Mucosa of descending colon (tissue), 3 donors: ENCODE measurements at regions not wholly inside any gene's neighbourhood (a gene's known extent, or its start where the extent isn't known, plus 50 kb on each side); places are given as distances from the start of the nearest gene placed in this dataset.

ENCODE experiments used
- ATAC-seq: fragments of 200-7000 bp; cut with Tn5 transposase; one replicate; pipeline ENCODE4 v1.9.1; 2020; ENCODE audit warnings: mild to moderate bottlenecking, moderate library complexity
- DNase-seq, 3 donors: peaks; one replicate each; pipeline ENCODE4 v3.0.0-alpha.2; 2020
- H3K36me3 ChIP-seq: fragments of 200-600 bp; one replicate; pipeline ENCODE4 v1.8.0; 2021; ENCODE audit warnings: low read depth, mild to moderate bottlenecking
- H3K4me1 ChIP-seq: fragments of 200-600 bp; one replicate; pipeline ENCODE4 v1.8.0; 2021; ENCODE audit warnings: low read depth, mild to moderate bottlenecking
- H3K4me3 ChIP-seq: fragments of 200-600 bp; one replicate; pipeline ENCODE4 v1.8.0; 2021; ENCODE audit warnings: mild to moderate bottlenecking
- H3K9me3 ChIP-seq: fragments of 200-600 bp; one replicate; pipeline ENCODE4 v1.8.0; 2021; ENCODE audit warnings: mild to moderate bottlenecking
- CTCF ChIP-seq: fragments of 200-600 bp; IDR thresholded peaks from one replicate; pipeline ENCODE4 v1.8.0; 2022; ENCODE audit warnings: antibody characterized with exemption, mild to moderate bottlenecking
- intact Hi-C, 2 donors: fragments of 100-400 bp; cut with DNase I in 1 of 2; cut with micrococcal nuclease in 1 of 2; formaldehyde crosslinking; loops; one replicate each; pipeline versions ENCODE4 v1.11.0 to v1.11.1; 2022; cut with DNase I, micrococcal nuclease
- donor health status: DM: no; HTN: no; CAD: no; lungs with moderate emphysema.
- donor health status: DM: no; HTN: no; CAD: no.
- donor health status: DM: no; HTN: yes; CAD: no.

GRCh38 chr4:10173037-10173753, 56.6 kb upstream of the WDR1 start:
- no peaks in the 10 kb centered on the region for H3K36me3 ChIP-seq
- no peak overlapping the region for H3K4me3 ChIP-seq
- no peak for TF ChIP-seq CTCF
- no peaks in the 10 kb centered on the region for H3K9me3 ChIP-seq
- H3K4me1 ChIP-seq = peaks cover 3% of the 10 kb centered on the region
- peak; percentile 40 for ATAC-seq
- DNase-seq = no peak
- intact Hi-C loops = no loop called here

- ATAC-seq = no peak
- Histone ChIP-seq H3K9me3 (no peaks in the 10 kb centered on the region), H3K4me3 (no peak overlapping the region), H3K4me1 (peaks cover 3% of the 10 kb centered on the region), H3K36me3 (no peaks in the 10 kb centered on the region)
- TF ChIP-seq CTCF = no peak
- no peak for DNase-seq
- intact Hi-C loops = no loop called here
These were observed 55.8 kb upstream of the WDR1 start for GRCh38 chr4:10172278-10172921.

GRCh38 chr4:10171055-10171454, 54.5 kb upstream of the WDR1 start:
- intact Hi-C loops = no loop called here
- Histone ChIP-seq H3K9me3 (no peaks in the 10 kb centered on the region), H3K4me1 (peaks cover 3% of the 10 kb centered on the region), H3K4me3 (no peak overlapping the region), H3K36me3 (no peaks in the 10 kb centered on the region)
- DNase-seq = peak in 1 of 3 donors; percentile 62
- ATAC-seq = peak; percentile 81
- TF ChIP-seq CTCF = no peak

- peaks cover 3% of the 10 kb centered on the region for H3K4me1 ChIP-seq
- no peak for ATAC-seq
- DNase-seq = no peak
- no peaks in the 10 kb centered on the region for H3K9me3 ChIP-seq
- no peak for TF ChIP-seq CTCF
- intact Hi-C loops = loop anchor here in 1 of 2 donors (10.0 kb wide), 1 partner anchor 365 kb away; no protein-coding TSS in a partner anchor
- no peak overlapping the region for H3K4me3 ChIP-seq
- no peaks in the 10 kb centered on the region for H3K36me3 ChIP-seq
These were observed 53.3 kb upstream of the WDR1 start for GRCh38 chr4:10169839-10170387.

- intact Hi-C loops = loop anchor here in 1 of 2 donors (10.0 kb wide), 1 partner anchor 367 kb away; no protein-coding TSS in a partner anchor
- peaks cover 8% of the 10 kb centered on the region for H3K4me1 ChIP-seq
- DNase-seq = peak in 1 of 3 donors; percentile 37
- ATAC-seq = peak; percentile 36
- no peak for TF ChIP-seq CTCF
- H3K4me3 ChIP-seq = no peak overlapping the region
- no peaks in the 10 kb centered on the region for H3K36me3 ChIP-seq
- H3K9me3 ChIP-seq = no peaks in the 10 kb centered on the region
These were observed 51.6 kb upstream of the WDR1 start for GRCh38 chr4:10168151-10168550.
